ENCODE measurements at regions not wholly inside any gene's neighbourhood (a gene's known extent, or its start where the extent isn't known, plus 50 kb on each side); places are given as distances from the start of the nearest gene placed in this dataset.

GRCh38 chr6:40898073-40898472 lies 140.9 kb downstream of the UNC5CL start:
- no peak for TF ChIP-seq CTCF (IDR thresholded peaks at IDR 0.05; ENCODE audit: low read length)
- TF ChIP-seq EZH2phosphoT487 (IDR thresholded peaks at IDR 0.05; ENCODE audit: low read length): no peak
- no peak for TF ChIP-seq EZH2 (optimal IDR thresholded peaks at IDR 0.05; ENCODE audit: low read depth, low read length)

Measured in MM.1S (cell line).